Heart right ventricle (tissue), 16 donors: ENCODE measurements at regions not wholly inside any gene's neighbourhood (a gene's known extent, or its start where the extent isn't known, plus 50 kb on each side); places are given as distances from the start of the nearest gene placed in this dataset.

ENCODE experiments used
- ATAC-seq, 8 donors: fragments of 200-7000 bp; cut with Tn5 transposase; one replicate each; pipeline ENCODE4 v1.9.1; 2020; ENCODE audit warnings: mild to moderate bottlenecking in 8 of 8, moderate library complexity in 8 of 8, moderate number of reproducible peaks in 1 of 8
- DNase-seq, 2 donors: peaks; one replicate each; pipeline ENCODE4 v3.0.0-alpha.2; 2020
- H3K27ac ChIP-seq, 10 donors: fragments of 200-600 bp; sonication (generic) in 2 of 10; one replicate each; pipeline versions ENCODE4 v1.5.0 to v1.8.0; 2020 to 2022; ENCODE audit warnings: mild to moderate bottlenecking in 3 of 10
- H3K27me3 ChIP-seq, 7 donors: fragments of 200-600 bp; one replicate each; pipeline ENCODE4 v1.8.0; 2021 to 2022; ENCODE audit warnings: mild to moderate bottlenecking in 2 of 7
- H3K36me3 ChIP-seq, 9 donors: fragments of 200-600 bp; sonication (generic) in 1 of 9; one replicate each; pipeline versions ENCODE4 v1.5.0 to v1.8.0; 2020 to 2022; ENCODE audit warnings: mild to moderate bottlenecking in 2 of 9
- H3K4me1 ChIP-seq, 9 donors: fragments of 200-600 bp; sonication (generic) in 1 of 9; one replicate each; pipeline versions ENCODE4 v1.5.0 to v1.8.0; 2020 to 2022; ENCODE audit warnings: mild to moderate bottlenecking in 4 of 9
- H3K4me3 ChIP-seq, 10 donors: fragments of 200-600 bp; sonication (generic) in 2 of 10; one replicate each; pipeline versions ENCODE4 v1.5.0 to v1.8.0; 2020 to 2022; ENCODE audit warnings: mild to moderate bottlenecking in 7 of 10, moderate library complexity in 2 of 10
- H3K9me3 ChIP-seq, 11 donors: fragments of 200-600 bp in 10 of 11; sonication (generic) in 2 of 11; one replicate each; pipeline versions ENCODE4 v1.5.0 to v1.8.0; 2013 to 2022; ENCODE audit warnings: mild to moderate bottlenecking in 2 of 11, control low read depth in 1 of 11, moderate library complexity in 1 of 11
- WGBS, 2 donors: extraction: QIAGEN DNeasy Blood & Tissue Kit; methylation state at CpG; one replicate each; pipeline ENCODE4 v1.1.7; 2013; ENCODE audit warnings: inconsistent platforms in 1 of 2; 5-methylcytosine and 5-hydroxymethylcytosine counted together
- intact Hi-C, 10 donors: fragments of 100-400 bp; cut with DNase I; formaldehyde crosslinking; loops; one replicate each; pipeline versions ENCODE4 v1.11.1 to v1.14.2; 2022
- TF ChIP-seq, protein P1 (sequence below), 9 donors: fragments of 200-600 bp; sonication (generic) in 2 of 9; IDR thresholded peaks; one replicate each; pipeline versions ENCODE4 v1.5.0 to v1.8.0; 2021 to 2022; ENCODE audit warnings: antibody characterized with exemption in 9 of 9, mild to moderate bottlenecking in 5 of 9, moderate library complexity in 1 of 9
- donor health status: Arrhythmogenic right ventricular cardiomyopathy.
- donor health status: ischemic (EF 13 %, LVEDD 7.1; RV severe dilation, severe dysfunction).
- donor health status: healthy with polysubstance abuse.
- donor health status: DM: no; HTN: yes; CAD: no.
- donor health status: DM: no; HTN: no; CAD: no.
- donor health status: ischemic (EF 25% LVEDD 6.9; RV normal size, moderate dysfunction).
- donor health status: ischemic (EF 25% LVEDD 5.7; RV mildly dilated, moderate dysfunction).
- donor health status: healthy.
- donor health status: DM: yes; HTN: yes; CAD: no.
- donor health status: Ischemic cardiomyopathy.
- donor health status: ischemic (EF 35%, LVEDD 5.7; RV mildly dilated, moderate dysfunction).
- donor health status: nonischemic (EF 11% LVEDD 7.7; RV severe dilation, severe dysfunction).
- donor health status: DM: yes; HTN: yes; CAD: no.
- donor health status: PGD.
- donor health status: ischemic (EF 29% LVEDD 5.4; RV normal size, mild dysfunction).
- donor health status: nonischemic (EF 23%, LVEDD 6.1; RV moderate dilation, normal function).

DNA sequence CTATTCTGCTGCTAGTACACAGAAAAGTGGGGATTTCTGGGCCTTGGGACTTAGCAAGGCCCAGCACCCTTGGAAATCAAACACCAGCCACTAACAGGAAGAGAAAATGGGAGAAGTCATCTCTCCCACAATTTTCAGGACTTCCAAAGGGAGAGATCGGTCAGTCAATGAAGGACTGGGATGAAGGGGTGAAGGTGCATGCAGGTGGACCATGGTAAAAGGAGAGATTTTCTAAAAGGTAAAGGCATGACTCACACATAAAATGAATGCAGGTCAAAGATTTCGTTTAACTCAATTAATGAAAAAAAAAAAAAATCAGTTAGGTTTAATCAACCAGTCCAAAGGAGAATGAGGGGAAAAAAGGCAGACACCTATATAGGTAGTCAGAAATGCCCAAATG is 176.4 kb upstream of the PROK2 start:
- H3K4me1 ChIP-seq: peaks cover 0 to under 1% (median 0%) of the 10 kb centered on the region in 9 donors
- H3K9me3 ChIP-seq: no peaks in the 10 kb centered on the region
- no peaks in the 10 kb centered on the region for H3K36me3 ChIP-seq
- H3K27ac ChIP-seq: no peak overlapping the region
- no peak for ATAC-seq
- H3K27me3 ChIP-seq: peaks cover 0 to 20% (median 0%) of the 10 kb centered on the region in 7 donors
- TF ChIP-seq, protein P1, sequence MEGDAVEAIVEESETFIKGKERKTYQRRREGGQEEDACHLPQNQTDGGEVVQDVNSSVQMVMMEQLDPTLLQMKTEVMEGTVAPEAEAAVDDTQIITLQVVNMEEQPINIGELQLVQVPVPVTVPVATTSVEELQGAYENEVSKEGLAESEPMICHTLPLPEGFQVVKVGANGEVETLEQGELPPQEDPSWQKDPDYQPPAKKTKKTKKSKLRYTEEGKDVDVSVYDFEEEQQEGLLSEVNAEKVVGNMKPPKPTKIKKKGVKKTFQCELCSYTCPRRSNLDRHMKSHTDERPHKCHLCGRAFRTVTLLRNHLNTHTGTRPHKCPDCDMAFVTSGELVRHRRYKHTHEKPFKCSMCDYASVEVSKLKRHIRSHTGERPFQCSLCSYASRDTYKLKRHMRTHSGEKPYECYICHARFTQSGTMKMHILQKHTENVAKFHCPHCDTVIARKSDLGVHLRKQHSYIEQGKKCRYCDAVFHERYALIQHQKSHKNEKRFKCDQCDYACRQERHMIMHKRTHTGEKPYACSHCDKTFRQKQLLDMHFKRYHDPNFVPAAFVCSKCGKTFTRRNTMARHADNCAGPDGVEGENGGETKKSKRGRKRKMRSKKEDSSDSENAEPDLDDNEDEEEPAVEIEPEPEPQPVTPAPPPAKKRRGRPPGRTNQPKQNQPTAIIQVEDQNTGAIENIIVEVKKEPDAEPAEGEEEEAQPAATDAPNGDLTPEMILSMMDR (IDR thresholded peaks at IDR 0.05): no peak
- 95 to 97% methylated on average over 2 of the region's 2 CpGs for WGBS, 2 donors
- DNase-seq: no peak
- no peak overlapping the region for H3K4me3 ChIP-seq
- intact Hi-C loops: no loop called here

DNA sequence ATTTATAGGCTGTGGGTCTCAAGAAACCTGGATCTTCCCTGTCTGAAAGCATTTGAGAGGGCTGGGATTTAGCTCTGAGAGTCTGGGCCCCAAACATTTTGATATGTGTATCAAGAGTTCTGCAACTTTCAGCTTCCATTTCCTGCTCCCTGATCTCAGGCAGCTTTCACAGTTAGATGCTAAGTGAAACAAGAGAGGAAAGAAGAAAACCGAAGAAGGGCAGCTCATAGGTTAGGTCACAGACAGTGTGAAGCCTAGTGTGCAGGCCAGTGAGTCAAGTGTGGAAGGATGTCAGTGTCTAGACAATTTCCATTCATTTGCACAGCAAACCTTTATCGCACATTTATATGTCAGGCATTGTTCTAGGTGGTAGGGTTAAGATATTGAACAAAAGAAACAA is 173.6 kb upstream of the PROK2 start:
- WGBS, 2 donors: 88 to 90% methylated on average over 2 of the region's 2 CpGs
- no peak for DNase-seq
- no peak overlapping the region for H3K4me3 ChIP-seq
- H3K36me3 ChIP-seq: no peaks in the 10 kb centered on the region
- H3K9me3 ChIP-seq: no peaks in the 10 kb centered on the region
- no peak overlapping the region for H3K27ac ChIP-seq
- intact Hi-C loops: loop anchor here in 9 of 10 donors (5.0 to 10.0 kb wide), 7 partner anchors 84 to 866 kb away; no protein-coding TSS in a partner anchor
- TF ChIP-seq, protein P1 (IDR thresholded peaks at IDR 0.05): no peak
- H3K27me3 ChIP-seq: peaks cover 0 to 4% (median 0%) of the 10 kb centered on the region in 7 donors
- ATAC-seq: no peak
- H3K4me1 ChIP-seq: peaks cover 0 to 13% (median 7%) of the 10 kb centered on the region in 9 donors

DNA sequence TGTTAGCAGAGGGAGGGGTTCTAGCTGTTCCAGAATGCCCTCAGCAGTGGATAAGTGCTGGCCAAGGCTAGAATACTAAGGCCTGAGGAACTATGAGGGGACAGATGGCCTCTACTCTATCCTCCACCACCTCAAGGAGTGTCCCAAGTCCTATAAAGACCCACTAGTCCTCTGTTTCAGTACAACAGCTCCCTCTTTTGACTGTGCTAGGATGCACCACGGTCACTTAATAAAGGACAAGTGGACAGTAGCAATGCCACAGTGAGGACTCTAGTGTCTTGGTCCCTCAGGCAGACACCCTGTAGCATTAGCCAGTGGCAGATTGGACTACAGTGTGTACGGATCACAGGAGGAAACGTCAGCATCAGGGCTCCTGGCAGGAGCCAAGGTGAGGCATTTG is 171.8 kb upstream of the PROK2 start:
- H3K36me3 ChIP-seq: no peaks in the 10 kb centered on the region
- ATAC-seq (peak in 1 of 8 donors; percentile 21), DNase-seq (no peak)
- TF ChIP-seq, protein P1 (IDR thresholded peaks at IDR 0.05): peak in 1 of 9 donors; percentile 11
- H3K27me3 ChIP-seq: peaks cover 0 to 4% (median 0%) of the 10 kb centered on the region in 7 donors
- no peak overlapping the region for H3K4me3 ChIP-seq
- H3K4me1 ChIP-seq: peaks cover 0 to 13% (median 7%) of the 10 kb centered on the region in 9 donors
- no peak overlapping the region for H3K27ac ChIP-seq
- no peaks in the 10 kb centered on the region for H3K9me3 ChIP-seq
- WGBS, 2 donors: 83 to 84% methylated on average over 3 of the region's 3 CpGs
- intact Hi-C loops: loop anchor here in 9 of 10 donors (5.0 to 10.0 kb wide), 7 partner anchors 82 to 868 kb away; no protein-coding TSS in a partner anchor

DNA sequence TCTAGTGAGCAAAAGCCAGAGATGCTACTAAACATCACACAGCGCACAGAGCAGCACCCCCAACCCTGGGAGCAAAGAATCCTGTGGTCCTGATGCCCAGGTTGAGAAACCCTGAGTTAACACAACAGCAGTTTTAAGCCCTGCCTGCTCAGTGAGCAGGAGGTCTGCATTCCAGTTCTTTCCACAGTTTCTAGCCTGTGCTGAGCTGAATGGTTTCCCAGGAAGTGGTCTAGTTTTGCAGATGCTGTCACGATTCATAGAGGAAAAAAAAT is 171.1 kb upstream of the PROK2 start:
- DNase-seq (no peak), ATAC-seq (peak in 1 of 8 donors; percentile 10)
- Histone ChIP-seq H3K27ac (no peak overlapping the region), H3K9me3 (no peaks in the 10 kb centered on the region), H3K27me3 (peaks cover 0 to 4% (median 0%) of the 10 kb centered on the region in 7 donors), H3K4me1 (peaks cover 0 to 13% (median 7%) of the 10 kb centered on the region in 9 donors), H3K36me3 (no peaks in the 10 kb centered on the region), H3K4me3 (no peak overlapping the region)
- TF ChIP-seq, protein P1 (IDR thresholded peaks at IDR 0.05): no peak
- WGBS, 2 donors: 60 to 68% methylated on average over 2 of the region's 2 CpGs
- intact Hi-C loops: loop anchor here in 9 of 10 donors (5.0 to 10.0 kb wide), 7 partner anchors 81 to 869 kb away; no protein-coding TSS in a partner anchor
